ENCODE measurements at regions not wholly inside any gene's neighbourhood (a gene's known extent, or its start where the extent isn't known, plus 50 kb on each side); places are given as distances from the start of the nearest gene placed in this dataset.
"Not testable (repeated sequence)": the region's sequence is repeated elsewhere in the genome, so short reads cannot be mapped to it uniquely, and the experiment has no call there.

- no peak overlapping the region for H3K27ac ChIP-seq
- no peak for TF ChIP-seq CTCF (IDR thresholded peaks at IDR 0.05)
- no peak for TF ChIP-seq POLR2A (IDR thresholded peaks at IDR 0.05)
- H3K4me1 ChIP-seq = no peaks in the 10 kb centered on the region
- no peaks in the 10 kb centered on the region for H3K9me3 ChIP-seq
- no peak for DNase-seq
- H3K27me3 ChIP-seq = no peaks in the 10 kb centered on the region
- intact Hi-C loops (cut with DNase I) = no loop called here
- WGBS, 2 donors = 71 to 80% methylated on average over 4 of the region's 4 CpGs
- H3K36me3 ChIP-seq = no peaks in the 10 kb centered on the region
- H3K4me3 ChIP-seq (replicated peaks in 1 of 3) = no peak overlapping the region
Observed at GRCh38 chr9:36521148-36521547, 51.5 kb upstream of the MELK start.

- intact Hi-C loops (cut with DNase I) = no loop called here
- Histone ChIP-seq H3K36me3 (no peaks in the 10 kb centered on the region), H3K4me3 (replicated peaks in 1 of 3) (no peak overlapping the region), H3K9me3 (no peaks in the 10 kb centered on the region), H3K27ac (no peak overlapping the region), H3K4me1 (no peaks in the 10 kb centered on the region), H3K27me3 (no peaks in the 10 kb centered on the region)
- DNase-seq = no peak
- no peak for TF ChIP-seq POLR2A (IDR thresholded peaks at IDR 0.05)
- no peak for TF ChIP-seq CTCF (IDR thresholded peaks at IDR 0.05)
Observed at GRCh38 chr9:36517131-36517530, 55.6 kb upstream of the MELK start.

GRCh38 chr9:36504156-36504555, 68.5 kb upstream of the MELK start:
- 80 to 89% methylated on average over 4 of the region's 4 CpGs for WGBS, 2 donors
- Histone ChIP-seq H3K27ac (no peak overlapping the region), H3K36me3 (no peaks in the 10 kb centered on the region), H3K4me1 (no peaks in the 10 kb centered on the region), H3K4me3 (replicated peaks in 1 of 3) (no peak overlapping the region), H3K27me3 (no peaks in the 10 kb centered on the region), H3K9me3 (no peaks in the 10 kb centered on the region)
- TF ChIP-seq POLR2A (IDR thresholded peaks at IDR 0.05) (no peak), CTCF (IDR thresholded peaks at IDR 0.05) (no peak)
- no peak for DNase-seq
- intact Hi-C loops (cut with DNase I) = no loop called here

- intact Hi-C loops (cut with DNase I) = no loop called here
- no peaks in the 10 kb centered on the region for H3K4me1 ChIP-seq
- H3K9me3 ChIP-seq = no peaks in the 10 kb centered on the region
- H3K27ac ChIP-seq = no peak overlapping the region
- H3K27me3 ChIP-seq = no peaks in the 10 kb centered on the region
- TF ChIP-seq POLR2A (IDR thresholded peaks at IDR 0.05) (no peak), CTCF (IDR thresholded peaks at IDR 0.05) (no peak)
- H3K4me3 ChIP-seq (replicated peaks in 1 of 3) = no peak overlapping the region
- 69 to 74% methylated on average over 6 of the region's 6 CpGs for WGBS, 2 donors
- no peak for DNase-seq
- H3K36me3 ChIP-seq = no peaks in the 10 kb centered on the region
Observed at GRCh38 chr9:36503172-36504088, 69.3 kb upstream of the MELK start.

- no peaks in the 10 kb centered on the region for H3K4me1 ChIP-seq
- no peak overlapping the region for H3K27ac ChIP-seq
- no peak overlapping the region for H3K4me3 ChIP-seq (replicated peaks in 1 of 3)
- H3K36me3 ChIP-seq = no peaks in the 10 kb centered on the region
- no peaks in the 10 kb centered on the region for H3K9me3 ChIP-seq
- 85 to 91% methylated on average over 3 of the region's 3 CpGs for WGBS, 2 donors
- DNase-seq = no peak
- no peaks in the 10 kb centered on the region for H3K27me3 ChIP-seq
- intact Hi-C loops (cut with DNase I) = no loop called here
- no peak for TF ChIP-seq CTCF (IDR thresholded peaks at IDR 0.05)
- TF ChIP-seq POLR2A (IDR thresholded peaks at IDR 0.05) = no peak
Observed at GRCh38 chr9:36501727-36502126, 71.0 kb upstream of the MELK start.

- H3K4me1 ChIP-seq; H3K4me3 ChIP-seq (replicated peaks in 1 of 3); H3K27me3 ChIP-seq; intact Hi-C loops (cut with DNase I); H3K27ac ChIP-seq; H3K9me3 ChIP-seq; H3K36me3 ChIP-seq; DNase-seq: not testable (repeated sequence)
- 85 to 92% methylated on average over 2 of the region's 2 CpGs for whole genome bisulfite sequencing, 2 donors
Observed at GRCh38 chr9:36500931-36501330, 71.8 kb upstream of the MELK start.
